ENCODE measurements at regions not wholly inside any gene's neighbourhood (a gene's known extent, or its start where the extent isn't known, plus 50 kb on each side); places are given as distances from the start of the nearest gene placed in this dataset.

DNA sequence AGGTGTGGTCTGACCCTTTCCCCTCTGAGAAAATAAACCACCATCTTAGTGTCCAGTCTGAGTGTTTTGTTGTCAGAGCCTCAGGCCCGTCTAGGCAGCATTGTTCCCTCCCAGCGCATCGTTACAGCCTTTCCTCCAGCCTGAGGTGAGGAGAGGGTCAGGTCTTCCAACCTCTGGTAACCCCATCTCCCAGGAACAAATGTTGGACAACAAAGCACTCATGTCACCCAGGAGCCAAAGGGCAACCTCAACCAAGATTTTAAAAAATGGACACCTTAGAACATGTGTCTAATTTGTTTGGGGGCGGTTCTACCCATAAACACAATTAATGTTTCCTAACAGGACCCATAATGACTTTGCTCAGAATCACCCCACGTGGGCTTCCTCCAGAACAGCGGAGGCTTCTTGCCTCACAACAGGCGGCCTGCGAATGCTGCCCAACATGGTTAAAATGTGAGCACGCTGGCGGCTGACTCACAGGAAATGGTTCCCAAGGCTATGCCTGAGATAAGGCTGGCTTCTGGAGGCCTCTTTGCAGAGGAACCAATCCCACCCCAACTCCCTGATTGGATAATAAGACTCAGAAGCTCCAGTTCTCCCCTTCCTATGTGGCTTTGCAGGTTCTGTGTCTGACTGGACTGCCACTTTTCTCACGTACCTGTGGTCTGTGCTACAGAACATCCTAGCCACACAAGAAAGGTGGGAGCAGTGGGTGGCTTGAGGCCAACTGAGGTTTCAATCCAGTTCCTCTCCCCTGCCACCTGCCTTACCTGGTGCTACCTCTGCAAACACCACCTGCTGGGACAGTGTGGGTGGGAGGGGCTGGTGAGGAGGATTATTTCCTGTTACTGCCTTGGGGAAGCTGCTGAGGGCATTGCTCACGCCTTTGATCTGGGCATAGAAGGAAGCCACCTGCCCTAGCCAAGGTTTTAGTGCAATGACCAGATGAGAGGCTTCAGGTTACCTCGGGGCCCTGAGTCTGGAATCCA is 108.8 kb downstream of the B3GNT2 start (continued):
- TF ChIP-seq, protein P1, sequence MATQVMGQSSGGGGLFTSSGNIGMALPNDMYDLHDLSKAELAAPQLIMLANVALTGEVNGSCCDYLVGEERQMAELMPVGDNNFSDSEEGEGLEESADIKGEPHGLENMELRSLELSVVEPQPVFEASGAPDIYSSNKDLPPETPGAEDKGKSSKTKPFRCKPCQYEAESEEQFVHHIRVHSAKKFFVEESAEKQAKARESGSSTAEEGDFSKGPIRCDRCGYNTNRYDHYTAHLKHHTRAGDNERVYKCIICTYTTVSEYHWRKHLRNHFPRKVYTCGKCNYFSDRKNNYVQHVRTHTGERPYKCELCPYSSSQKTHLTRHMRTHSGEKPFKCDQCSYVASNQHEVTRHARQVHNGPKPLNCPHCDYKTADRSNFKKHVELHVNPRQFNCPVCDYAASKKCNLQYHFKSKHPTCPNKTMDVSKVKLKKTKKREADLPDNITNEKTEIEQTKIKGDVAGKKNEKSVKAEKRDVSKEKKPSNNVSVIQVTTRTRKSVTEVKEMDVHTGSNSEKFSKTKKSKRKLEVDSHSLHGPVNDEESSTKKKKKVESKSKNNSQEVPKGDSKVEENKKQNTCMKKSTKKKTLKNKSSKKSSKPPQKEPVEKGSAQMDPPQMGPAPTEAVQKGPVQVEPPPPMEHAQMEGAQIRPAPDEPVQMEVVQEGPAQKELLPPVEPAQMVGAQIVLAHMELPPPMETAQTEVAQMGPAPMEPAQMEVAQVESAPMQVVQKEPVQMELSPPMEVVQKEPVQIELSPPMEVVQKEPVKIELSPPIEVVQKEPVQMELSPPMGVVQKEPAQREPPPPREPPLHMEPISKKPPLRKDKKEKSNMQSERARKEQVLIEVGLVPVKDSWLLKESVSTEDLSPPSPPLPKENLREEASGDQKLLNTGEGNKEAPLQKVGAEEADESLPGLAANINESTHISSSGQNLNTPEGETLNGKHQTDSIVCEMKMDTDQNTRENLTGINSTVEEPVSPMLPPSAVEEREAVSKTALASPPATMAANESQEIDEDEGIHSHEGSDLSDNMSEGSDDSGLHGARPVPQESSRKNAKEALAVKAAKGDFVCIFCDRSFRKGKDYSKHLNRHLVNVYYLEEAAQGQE (IDR thresholded peaks at IDR 0.05; ENCODE audit: borderline replicate concordance): peak; percentile 38; the same call in 1 of the 2 replicates
- TF ChIP-seq, protein P1 (CRISPR knock-in tag; IDR thresholded peaks at IDR 0.05; ENCODE audit: low read depth): no peak
- TF ChIP-seq ZNF184 (CRISPR knock-in tag; IDR thresholded peaks at IDR 0.05) (no peak), SOX6 (IDR thresholded peaks at IDR 0.05) (peak; percentile 54), CBX3 (IDR thresholded peaks at IDR 0.05; ENCODE audit: borderline replicate concordance in 1 of 2, low read length in 2 of 2) (peak in 1 of 2 experiments; percentile 78; a peak in 1 of 3 replicates), XRCC4 (IDR thresholded peaks at IDR 0.05; ENCODE audit: extremely low read depth, insufficient read depth, insufficient read length) (no peak), PURB (CRISPR knock-in tag; IDR thresholded peaks at IDR 0.05; ENCODE audit: low read depth) (no peak), POLR2AphosphoS5 (IDR thresholded peaks at IDR 0.05; ENCODE audit: control insufficient read depth, insufficient read depth, low read depth, low read length) (peak; percentile 62), KAT7 (CRISPR knock-in tag; IDR thresholded peaks at IDR 0.05; ENCODE audit: borderline replicate concordance) (no peak)
- TF ChIP-seq, protein P2, sequence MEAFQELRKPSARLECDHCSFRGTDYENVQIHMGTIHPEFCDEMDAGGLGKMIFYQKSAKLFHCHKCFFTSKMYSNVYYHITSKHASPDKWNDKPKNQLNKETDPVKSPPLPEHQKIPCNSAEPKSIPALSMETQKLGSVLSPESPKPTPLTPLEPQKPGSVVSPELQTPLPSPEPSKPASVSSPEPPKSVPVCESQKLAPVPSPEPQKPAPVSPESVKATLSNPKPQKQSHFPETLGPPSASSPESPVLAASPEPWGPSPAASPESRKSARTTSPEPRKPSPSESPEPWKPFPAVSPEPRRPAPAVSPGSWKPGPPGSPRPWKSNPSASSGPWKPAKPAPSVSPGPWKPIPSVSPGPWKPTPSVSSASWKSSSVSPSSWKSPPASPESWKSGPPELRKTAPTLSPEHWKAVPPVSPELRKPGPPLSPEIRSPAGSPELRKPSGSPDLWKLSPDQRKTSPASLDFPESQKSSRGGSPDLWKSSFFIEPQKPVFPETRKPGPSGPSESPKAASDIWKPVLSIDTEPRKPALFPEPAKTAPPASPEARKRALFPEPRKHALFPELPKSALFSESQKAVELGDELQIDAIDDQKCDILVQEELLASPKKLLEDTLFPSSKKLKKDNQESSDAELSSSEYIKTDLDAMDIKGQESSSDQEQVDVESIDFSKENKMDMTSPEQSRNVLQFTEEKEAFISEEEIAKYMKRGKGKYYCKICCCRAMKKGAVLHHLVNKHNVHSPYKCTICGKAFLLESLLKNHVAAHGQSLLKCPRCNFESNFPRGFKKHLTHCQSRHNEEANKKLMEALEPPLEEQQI (IDR thresholded peaks at IDR 0.05): no peak
- TF ChIP-seq, protein P3, sequence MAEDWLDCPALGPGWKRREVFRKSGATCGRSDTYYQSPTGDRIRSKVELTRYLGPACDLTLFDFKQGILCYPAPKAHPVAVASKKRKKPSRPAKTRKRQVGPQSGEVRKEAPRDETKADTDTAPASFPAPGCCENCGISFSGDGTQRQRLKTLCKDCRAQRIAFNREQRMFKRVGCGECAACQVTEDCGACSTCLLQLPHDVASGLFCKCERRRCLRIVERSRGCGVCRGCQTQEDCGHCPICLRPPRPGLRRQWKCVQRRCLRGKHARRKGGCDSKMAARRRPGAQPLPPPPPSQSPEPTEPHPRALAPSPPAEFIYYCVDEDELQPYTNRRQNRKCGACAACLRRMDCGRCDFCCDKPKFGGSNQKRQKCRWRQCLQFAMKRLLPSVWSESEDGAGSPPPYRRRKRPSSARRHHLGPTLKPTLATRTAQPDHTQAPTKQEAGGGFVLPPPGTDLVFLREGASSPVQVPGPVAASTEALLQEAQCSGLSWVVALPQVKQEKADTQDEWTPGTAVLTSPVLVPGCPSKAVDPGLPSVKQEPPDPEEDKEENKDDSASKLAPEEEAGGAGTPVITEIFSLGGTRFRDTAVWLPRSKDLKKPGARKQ (CRISPR knock-in tag; IDR thresholded peaks at IDR 0.05): no peak
- TF ChIP-seq, protein P4, sequence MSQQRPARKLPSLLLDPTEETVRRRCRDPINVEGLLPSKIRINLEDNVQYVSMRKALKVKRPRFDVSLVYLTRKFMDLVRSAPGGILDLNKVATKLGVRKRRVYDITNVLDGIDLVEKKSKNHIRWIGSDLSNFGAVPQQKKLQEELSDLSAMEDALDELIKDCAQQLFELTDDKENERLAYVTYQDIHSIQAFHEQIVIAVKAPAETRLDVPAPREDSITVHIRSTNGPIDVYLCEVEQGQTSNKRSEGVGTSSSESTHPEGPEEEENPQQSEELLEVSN (IDR thresholded peaks at IDR 0.05; ENCODE audit: borderline replicate concordance in 1 of 2, extremely low read depth in 1 of 2, insufficient read depth in 1 of 2, insufficient read length in 1 of 2, low read depth in 1 of 2, low read length in 1 of 2, poor library complexity in 1 of 2, severe bottlenecking in 1 of 2): peak; percentile 59 to 82
